K562 (cell line): ENCODE measurements at regions not wholly inside any gene's neighbourhood (a gene's known extent, or its start where the extent isn't known, plus 50 kb on each side); places are given as distances from the start of the nearest gene placed in this dataset.
"Not testable (repeated sequence)": the region's sequence is repeated elsewhere in the genome, so short reads cannot be mapped to it uniquely, and the experiment has no call there.

ENCODE experiments used
- CAMTA2 ChIP-seq: fragments of 250-450 bp; sonication (Bioruptor Pico); conservative IDR thresholded peaks from 2 replicates; pipeline ENCODE4 v1.5.1; 2022
- CBX3 ChIP-seq, 2 experiments: IDR thresholded peaks; 1 replicate in 1 of 2; 2 replicates in 1 of 2; pipeline ENCODE4 v1.6.1; 2012; ENCODE audit warnings: inconsistent platforms in 2 of 2, low read length in 2 of 2, borderline replicate concordance in 1 of 2, control low read depth in 1 of 2
- CTCF ChIP-seq, 3 experiments: IDR thresholded peaks in 2 of 3; conservative IDR thresholded peaks in 1 of 3; 2 replicates each; pipeline ENCODE4 v1.5.1; 2011 to 2012; ENCODE audit warnings: low read length in 3 of 3, mild to moderate bottlenecking in 3 of 3, control low read depth in 2 of 3, improper control_type of control experiment in 1 of 3, inconsistent platforms in 1 of 3, low read depth in 1 of 3, mixed read lengths in 1 of 3, moderate library complexity in 1 of 3; ENCODE audit not compliant: insufficient read depth in 2 of 3
- EZH2 ChIP-seq: IDR thresholded peaks from 2 replicates; pipeline ENCODE4 v1.6.1; 2012; ENCODE audit warnings: low read depth, mild to moderate bottlenecking, inconsistent platforms, low read length, borderline replicate concordance
- NCOA1 ChIP-seq: fragments of 450-650 bp; IDR thresholded peaks from 2 replicates; pipeline ENCODE4 v1.6.1; 2016; ENCODE audit warnings: low read depth
- SMAD3 ChIP-seq: fragments of 450-650 bp; formaldehyde crosslinking; conservative IDR thresholded peaks from 2 replicates; pipeline ENCODE4 v1.4.0; 2020; ENCODE audit warnings: mild to moderate bottlenecking

DNA sequence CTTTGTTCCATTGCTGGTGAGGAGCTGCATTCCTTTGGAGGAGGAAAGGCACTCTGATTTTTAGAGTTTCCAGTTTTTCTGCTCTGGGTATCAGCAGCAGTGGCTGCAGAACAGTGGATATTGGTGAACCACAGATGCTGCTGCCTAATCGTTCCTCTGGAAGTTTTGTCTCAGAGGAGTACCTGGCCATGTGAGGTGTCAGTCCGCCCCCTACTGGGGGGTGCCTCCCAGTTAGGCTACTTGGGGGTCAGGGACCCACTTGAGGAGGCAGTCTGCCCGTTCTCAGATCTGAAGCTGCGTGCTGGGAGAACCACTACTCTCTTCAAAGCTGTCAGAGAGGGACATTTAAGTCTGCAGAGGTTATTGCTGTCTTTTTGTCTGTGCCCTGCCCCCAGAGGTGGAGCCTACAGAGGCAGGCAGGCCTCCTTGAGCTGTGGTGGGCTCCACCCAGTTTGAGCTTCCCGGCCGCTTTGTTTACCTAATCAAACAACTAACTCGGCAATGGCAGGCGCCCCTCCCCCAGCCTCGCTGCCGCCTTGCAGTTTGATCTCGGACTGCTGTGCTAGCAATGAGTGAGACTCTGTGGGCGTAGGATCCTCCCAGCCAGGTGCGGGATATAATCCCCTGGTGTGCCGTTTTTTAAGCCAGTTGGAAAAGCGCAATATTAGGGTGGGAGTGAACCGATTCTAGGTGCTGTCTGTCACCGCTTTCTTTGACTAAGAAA, 467.3 kb upstream of the TBL1XR1 start:
- not testable (repeated sequence) for TF ChIP-seq CBX3 (IDR thresholded peaks at IDR 0.05; ENCODE audit: borderline replicate concordance in 1 of 2, low read length in 2 of 2); CAMTA2; CTCF (IDR thresholded peaks at IDR 0.05 in 2 of 3, conservative IDR thresholded peaks at IDR 0.05 in 1 of 3; ENCODE audit: insufficient read depth in 2 of 3, low read depth in 1 of 3, low read length in 3 of 3); NCOA1; SMAD3 (CRISPR knock-in tag); EZH2
